ENCODE measurements at regions not wholly inside any gene's neighbourhood (a gene's known extent, or its start where the extent isn't known, plus 50 kb on each side); places are given as distances from the start of the nearest gene placed in this dataset.

- Mint-ChIP-seq H3K27me3 (peaks cover 3 to 8% of the 10 kb centered on the region in 2 donors), H3K4me3 (peak overlapping the region; percentile 82 to 91 (median 86)), H3K27ac (peak overlapping the region in 5 of 7 donors; percentile 46 to 74 (median 68)), H3K9me3 (no peaks in the 10 kb centered on the region), H3K36me3 (peaks cover 0 to 7% of the 10 kb centered on the region in 2 donors), H3K4me1 (peaks cover 7 to 16% (median 11%) of the 10 kb centered on the region in 4 donors)
- DNase-seq, result no peak
- CTCF ChIA-PET (ENCODE audit: partially characterized antibody), result interaction anchor here (0.6 to 1.8 kb wide), 3 partner anchors 12 to 214 kb away, joined by 3 to 5 read pairs (median 4); no protein-coding TSS in a partner anchor
- Histone ChIP-seq H3K27ac (ENCODE audit: low read depth, low read length) (peak overlapping the region; percentile 43), H3K4me1 (ENCODE audit: insufficient read depth, low read length) (peaks cover 17% of the 10 kb centered on the region), H3K36me3 (ENCODE audit: insufficient read depth, low read length) (no peaks in the 10 kb centered on the region), H3K4me3 (ENCODE audit: low read length in 2 of 2) (peak overlapping the region; percentile 52 to 70), H3K9me3 (ENCODE audit: control insufficient read depth in 1 of 2, low read length in 2 of 2) (no peaks in the 10 kb centered on the region), H3K27me3 (ENCODE audit: insufficient read depth, low read length) (no peaks in the 10 kb centered on the region)
- POLR2A ChIA-PET (ENCODE audit: partially characterized antibody), result interaction anchor here (0.9 to 1.8 kb wide), 5 partner anchors 12 to 379 kb away, joined by 3 to 11 read pairs (median 5); partner anchors contain the start of gene PRKACB
- intact Hi-C loops (cut with micrococcal nuclease), result no loop called here
Observed at GRCh38 chr1:84078108-84078841, 65.8 kb upstream of the PRKACB start.

GRCh38 chr1:84077476-84078107 lies 66.5 kb upstream of the PRKACB start:
- Mint-ChIP-seq H3K36me3 (peaks cover 0 to 7% of the 10 kb centered on the region in 2 donors), H3K27me3 (peaks cover 0 to 8% of the 10 kb centered on the region in 2 donors), H3K4me3 (peak overlapping the region; percentile 82 to 93 (median 90)), H3K27ac (peak overlapping the region in 6 of 7 donors; percentile 19 to 85 (median 76)), H3K9me3 (no peaks in the 10 kb centered on the region), H3K4me1 (peaks cover 7 to 16% (median 11%) of the 10 kb centered on the region in 4 donors)
- ChIA-PET POLR2A (ENCODE audit: partially characterized antibody) (interaction anchor here (0.9 to 1.8 kb wide), 5 partner anchors 13 to 1199 kb away, joined by 3 to 11 read pairs (median 4); no protein-coding TSS in a partner anchor), CTCF (ENCODE audit: partially characterized antibody) (interaction anchor here (1.4 to 1.8 kb wide), 2 partner anchors 13 to 46 kb away, joined by 4 to 5 read pairs; no protein-coding TSS in a partner anchor)
- peak overlapping the region; percentile 60 to 70 for H3K4me3 ChIP-seq (ENCODE audit: low read length in 2 of 2)
- H3K4me1 ChIP-seq (ENCODE audit: insufficient read depth, low read length), result peaks cover 17% of the 10 kb centered on the region
- no peaks in the 10 kb centered on the region for H3K36me3 ChIP-seq (ENCODE audit: insufficient read depth, low read length)
- intact Hi-C loops (cut with micrococcal nuclease), result loop anchor here (2.0 kb wide), 2 partner anchors 13 to 355 kb away; no protein-coding TSS in a partner anchor
- no peaks in the 10 kb centered on the region for H3K9me3 ChIP-seq (ENCODE audit: control insufficient read depth in 1 of 2, low read length in 2 of 2)
- DNase-seq, result peak; percentile 61 to 77 (median 70)
- H3K27ac ChIP-seq (ENCODE audit: low read depth, low read length), result peak overlapping the region; percentile 43
- H3K27me3 ChIP-seq (ENCODE audit: insufficient read depth, low read length), result no peaks in the 10 kb centered on the region

DNA sequence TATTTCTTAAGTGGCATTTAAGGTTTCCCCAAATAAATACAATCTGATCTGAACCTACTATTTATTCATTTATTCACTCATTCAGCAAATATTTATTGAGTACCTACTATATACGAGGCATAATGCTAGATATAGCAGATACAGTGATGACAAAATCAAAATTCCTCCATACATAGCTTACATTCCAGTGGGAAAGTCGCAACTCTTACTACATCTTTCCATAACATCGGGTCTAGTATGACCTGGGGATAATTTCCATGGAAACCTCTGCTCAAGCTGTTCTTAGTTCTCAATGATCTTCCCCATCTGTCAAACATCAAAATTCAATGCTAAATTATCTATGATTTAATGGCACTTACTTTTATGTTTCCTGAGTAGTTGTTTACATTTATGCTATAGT lies 70.8 kb upstream of the PRKACB start:
- Histone ChIP-seq H3K4me1 (ENCODE audit: insufficient read depth, low read length) (peaks cover 6% of the 10 kb centered on the region), H3K27me3 (ENCODE audit: insufficient read depth, low read length) (no peaks in the 10 kb centered on the region), H3K9me3 (ENCODE audit: control insufficient read depth in 1 of 2, low read length in 2 of 2) (no peaks in the 10 kb centered on the region), H3K4me3 (ENCODE audit: low read length in 2 of 2) (no peak overlapping the region), H3K27ac (ENCODE audit: low read depth, low read length) (no peak overlapping the region), H3K36me3 (ENCODE audit: insufficient read depth, low read length) (no peaks in the 10 kb centered on the region)
- ChIA-PET CTCF (ENCODE audit: partially characterized antibody) (no interaction called here), POLR2A (ENCODE audit: partially characterized antibody) (no interaction called here)
- no peak overlapping the region for H3K4me3 Mint-ChIP-seq
- H3K36me3 Mint-ChIP-seq, result peaks cover 4 to 8% of the 10 kb centered on the region in 2 donors
- peaks cover 11 to 12% of the 10 kb centered on the region in 2 donors for H3K27me3 Mint-ChIP-seq
- intact Hi-C loops (cut with micrococcal nuclease), result no loop called here
- peaks cover 2 to 9% (median 5%) of the 10 kb centered on the region in 4 donors for H3K4me1 Mint-ChIP-seq
- peaks cover 0 to 12% (median 9%) of the 10 kb centered on the region in 8 donors for H3K9me3 Mint-ChIP-seq
- DNase-seq, result no peak
- no peak overlapping the region for H3K27ac Mint-ChIP-seq

DNA sequence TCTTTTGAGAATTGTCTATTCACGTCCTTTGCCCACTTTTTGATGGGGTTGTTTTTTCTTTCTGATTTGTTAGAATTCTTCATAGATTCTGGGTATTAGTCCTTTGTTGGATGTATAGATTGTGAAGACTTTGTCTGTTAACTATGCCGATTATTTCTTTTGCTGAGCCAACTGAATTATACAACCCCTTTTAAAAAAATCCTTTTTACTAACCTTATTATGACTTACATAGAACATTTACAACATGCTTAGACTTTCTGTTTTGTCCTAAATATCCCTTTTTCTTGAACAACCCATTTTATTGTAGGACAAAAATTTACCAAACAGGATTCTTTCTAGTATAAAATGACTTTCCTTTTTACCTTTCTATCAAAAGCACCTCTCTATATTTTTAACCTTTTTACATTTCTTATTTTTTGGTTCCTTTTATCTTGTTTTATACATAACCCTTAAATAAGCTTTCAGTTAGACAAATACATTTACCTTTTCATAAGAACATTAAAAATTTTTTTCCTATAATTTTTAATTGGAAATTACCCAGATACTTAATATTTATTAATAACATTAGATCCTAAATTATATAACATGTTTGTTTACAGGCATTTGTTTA lies 70.4 kb upstream of the TTLL7 start:
- intact Hi-C loops (cut with micrococcal nuclease), result no loop called here
- H3K9me3 ChIP-seq (ENCODE audit: control insufficient read depth in 1 of 2, low read length in 2 of 2), result no peaks in the 10 kb centered on the region
- Mint-ChIP-seq H3K9me3 (peaks cover 0 to 12% (median 9%) of the 10 kb centered on the region in 8 donors), H3K27ac (no peak overlapping the region), H3K4me1 (no peaks in the 10 kb centered on the region), H3K4me3 (no peak overlapping the region), H3K27me3 (peaks cover 17 to 23% of the 10 kb centered on the region in 2 donors), H3K36me3 (peaks cover 0 to 8% of the 10 kb centered on the region in 2 donors)
- POLR2A ChIA-PET (ENCODE audit: partially characterized antibody), result no interaction called here
- no peak for DNase-seq
- no peak overlapping the region for H3K27ac ChIP-seq (ENCODE audit: low read depth, low read length)
- H3K27me3 ChIP-seq (ENCODE audit: insufficient read depth, low read length), result peaks cover 4% of the 10 kb centered on the region
- H3K36me3 ChIP-seq (ENCODE audit: insufficient read depth, low read length), result no peaks in the 10 kb centered on the region
- CTCF ChIA-PET (ENCODE audit: partially characterized antibody), result no interaction called here
- H3K4me1 ChIP-seq (ENCODE audit: insufficient read depth, low read length), result no peaks in the 10 kb centered on the region
- H3K4me3 ChIP-seq (ENCODE audit: low read length in 2 of 2), result no peak overlapping the region

- H3K9me3 Mint-ChIP-seq, result no peaks in the 10 kb centered on the region
- H3K27me3 ChIP-seq (ENCODE audit: insufficient read depth, low read length), result peaks cover 4% of the 10 kb centered on the region
- DNase-seq, result no peak
- peaks cover 11 to 14% of the 10 kb centered on the region in 2 donors for H3K27me3 Mint-ChIP-seq
- H3K27ac Mint-ChIP-seq, result no peak overlapping the region
- intact Hi-C loops (cut with micrococcal nuclease), result no loop called here
- H3K4me3 ChIP-seq (ENCODE audit: low read length in 2 of 2), result no peak overlapping the region
- no peak overlapping the region for H3K27ac ChIP-seq (ENCODE audit: low read depth, low read length)
- H3K4me3 Mint-ChIP-seq, result no peak overlapping the region
- H3K36me3 Mint-ChIP-seq, result peaks cover 0 to 1% of the 10 kb centered on the region in 2 donors
- no peaks in the 10 kb centered on the region for H3K4me1 Mint-ChIP-seq
- no peaks in the 10 kb centered on the region for H3K36me3 ChIP-seq (ENCODE audit: insufficient read depth, low read length)
- ChIA-PET POLR2A (ENCODE audit: partially characterized antibody) (no interaction called here), CTCF (ENCODE audit: partially characterized antibody) (no interaction called here)
- no peaks in the 10 kb centered on the region for H3K9me3 ChIP-seq (ENCODE audit: control insufficient read depth in 1 of 2, low read length in 2 of 2)
- H3K4me1 ChIP-seq (ENCODE audit: insufficient read depth, low read length), result no peaks in the 10 kb centered on the region
Observed at GRCh38 chr1:84062496-84062895, 63.6 kb upstream of the TTLL7 start.

DNA sequence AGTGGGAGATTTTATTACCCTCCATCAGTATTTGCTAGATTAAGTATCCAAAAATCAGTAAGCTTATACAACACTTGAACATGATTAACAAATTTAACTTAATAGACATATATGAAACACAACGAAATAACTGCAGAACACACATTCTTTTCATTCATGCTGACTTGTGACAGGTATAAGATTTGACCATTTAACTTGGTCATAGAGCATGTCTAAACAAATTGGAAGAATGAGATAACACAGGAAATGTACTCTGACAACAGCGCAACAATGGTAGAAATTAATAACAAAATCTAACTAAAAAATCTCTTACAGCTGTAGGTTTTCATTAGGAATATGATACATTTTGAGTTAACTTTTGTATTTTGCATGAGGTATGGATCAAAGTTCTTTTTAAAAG lies 62.4 kb upstream of the TTLL7 start:
- no peaks in the 10 kb centered on the region for H3K9me3 Mint-ChIP-seq
- H3K27ac Mint-ChIP-seq, result no peak overlapping the region
- no peaks in the 10 kb centered on the region for H3K4me1 ChIP-seq (ENCODE audit: insufficient read depth, low read length)
- no peaks in the 10 kb centered on the region for H3K4me1 Mint-ChIP-seq
- H3K36me3 Mint-ChIP-seq, result peaks cover 0 to 1% of the 10 kb centered on the region in 2 donors
- intact Hi-C loops (cut with micrococcal nuclease), result no loop called here
- H3K27ac ChIP-seq (ENCODE audit: low read depth, low read length), result no peak overlapping the region
- no peak overlapping the region for H3K4me3 Mint-ChIP-seq
- no peak overlapping the region for H3K4me3 ChIP-seq (ENCODE audit: low read length in 2 of 2)
- H3K36me3 ChIP-seq (ENCODE audit: insufficient read depth, low read length), result no peaks in the 10 kb centered on the region
- H3K9me3 ChIP-seq (ENCODE audit: control insufficient read depth in 1 of 2, low read length in 2 of 2), result no peaks in the 10 kb centered on the region
- no peak for DNase-seq
- POLR2A ChIA-PET (ENCODE audit: partially characterized antibody), result no interaction called here
- H3K27me3 ChIP-seq (ENCODE audit: insufficient read depth, low read length), result no peaks in the 10 kb centered on the region
- peaks cover 6 to 11% of the 10 kb centered on the region in 2 donors for H3K27me3 Mint-ChIP-seq
- CTCF ChIA-PET (ENCODE audit: partially characterized antibody), result no interaction called here

GRCh38 chr1:84060781-84061180 lies 61.8 kb upstream of the TTLL7 start:
- H3K9me3 ChIP-seq (ENCODE audit: control insufficient read depth in 1 of 2, low read length in 2 of 2), result no peaks in the 10 kb centered on the region
- H3K36me3 Mint-ChIP-seq, result peaks cover 0 to 1% of the 10 kb centered on the region in 2 donors
- no peaks in the 10 kb centered on the region for H3K36me3 ChIP-seq (ENCODE audit: insufficient read depth, low read length)
- ChIA-PET POLR2A (ENCODE audit: partially characterized antibody) (no interaction called here), CTCF (ENCODE audit: partially characterized antibody) (interaction anchor here (0.8 to 1.2 kb wide), 2 partner anchors 10 to 18 kb away, joined by 3 read pairs; no protein-coding TSS in a partner anchor)
- H3K4me1 ChIP-seq (ENCODE audit: insufficient read depth, low read length), result no peaks in the 10 kb centered on the region
- H3K9me3 Mint-ChIP-seq, result no peaks in the 10 kb centered on the region
- H3K4me3 Mint-ChIP-seq, result no peak overlapping the region
- H3K4me3 ChIP-seq (ENCODE audit: low read length in 2 of 2), result no peak overlapping the region
- no peak for DNase-seq
- no peaks in the 10 kb centered on the region for H3K4me1 Mint-ChIP-seq
- H3K27me3 ChIP-seq (ENCODE audit: insufficient read depth, low read length), result no peaks in the 10 kb centered on the region
- intact Hi-C loops (cut with micrococcal nuclease), result no loop called here
- H3K27ac ChIP-seq (ENCODE audit: low read depth, low read length), result no peak overlapping the region
- H3K27ac Mint-ChIP-seq, result no peak overlapping the region
- H3K27me3 Mint-ChIP-seq, result peaks cover 4 to 11% of the 10 kb centered on the region in 2 donors
